Activated naive CD4-positive, alpha-beta T cell treated with anti-CD3 and anti-CD28 coated beads, Interleukin-2, amount 50 U/mL, for 72 hours (primary cell): ENCODE measurements at regions not wholly inside any gene's neighbourhood (a gene's known extent, or its start where the extent isn't known, plus 50 kb on each side); places are given as distances from the start of the nearest gene placed in this dataset.
"Not testable (repeated sequence)": the region's sequence is repeated elsewhere in the genome, so short reads cannot be mapped to it uniquely, and the experiment has no call there.

Experiments
- ATAC-seq, 2 donors: fragments of 150-1000 bp; cut with Tn5 transposase; 2 replicates each; pipeline ENCODE4 v1.10.0; 2021; ENCODE audit warnings: mild to moderate bottlenecking in 2 of 2, moderate library complexity in 2 of 2
- DNase-seq, 2 donors: peaks; one replicate each; pipeline ENCODE4 v3.0.0; 2021 to 2022; ENCODE audit warnings: low spot score in 2 of 2
- H3K27ac Mint-ChIP-seq, 2 donors: one replicate each; pipeline ENCODE4 v1.8.0; 2022; ENCODE audit warnings: mild to moderate bottlenecking in 2 of 2, mixed read lengths in 2 of 2
- H3K36me3 Mint-ChIP-seq, 2 donors: one replicate each; pipeline ENCODE4 v1.8.0; 2022; ENCODE audit warnings: mixed read lengths in 2 of 2
- H3K9me3 Mint-ChIP-seq, 2 donors: one replicate each; pipeline ENCODE4 v1.8.0; 2022; ENCODE audit warnings: mixed read lengths in 2 of 2

DNA sequence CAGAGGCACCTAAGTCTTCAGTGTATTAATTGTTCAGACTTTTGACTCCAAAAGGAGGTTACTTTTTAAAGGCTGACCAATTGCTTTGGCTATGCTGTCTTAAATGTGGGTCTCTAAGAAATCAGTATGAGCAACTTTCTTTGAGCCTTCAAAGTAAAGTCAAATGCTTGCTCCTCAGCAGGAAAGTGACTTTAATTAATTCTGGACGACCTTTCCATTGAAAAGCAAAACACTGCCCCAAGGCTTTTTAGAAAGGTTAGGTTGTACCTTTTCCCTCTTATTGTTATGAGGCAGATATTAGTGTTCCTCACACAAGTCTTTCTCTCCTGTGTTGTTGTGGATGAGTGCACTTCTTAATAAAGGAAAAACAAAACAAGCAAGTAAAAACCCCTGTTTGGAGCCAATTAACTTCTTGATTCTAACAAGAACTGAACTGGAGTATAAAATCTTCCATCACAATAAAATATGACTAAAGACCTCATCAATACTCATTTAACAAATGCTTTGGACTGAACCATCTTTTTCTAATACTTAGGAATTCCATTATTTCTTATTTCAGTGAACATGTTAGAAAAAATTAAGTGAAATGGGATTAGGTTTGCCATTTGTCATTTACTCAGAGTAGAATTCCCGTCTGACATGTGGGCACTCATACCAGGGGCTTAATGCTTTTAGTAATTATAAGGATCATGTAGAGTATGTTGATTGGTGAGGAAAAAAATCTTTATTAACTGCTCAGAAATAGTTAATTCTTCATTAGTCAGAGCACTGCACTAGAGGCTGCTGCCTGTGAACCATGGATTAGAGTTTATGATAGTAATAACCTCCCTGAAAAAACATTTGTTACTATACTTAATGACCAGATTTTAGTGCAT, 159.1 kb upstream of the ZNF608 start:
- Mint-ChIP-seq H3K36me3 (no peaks in the 10 kb centered on the region), H3K27ac (no peak overlapping the region), H3K9me3 (peaks cover 0 to 3% of the 10 kb centered on the region in 2 donors)
- DNase-seq (no peak), ATAC-seq (no peak)

DNA sequence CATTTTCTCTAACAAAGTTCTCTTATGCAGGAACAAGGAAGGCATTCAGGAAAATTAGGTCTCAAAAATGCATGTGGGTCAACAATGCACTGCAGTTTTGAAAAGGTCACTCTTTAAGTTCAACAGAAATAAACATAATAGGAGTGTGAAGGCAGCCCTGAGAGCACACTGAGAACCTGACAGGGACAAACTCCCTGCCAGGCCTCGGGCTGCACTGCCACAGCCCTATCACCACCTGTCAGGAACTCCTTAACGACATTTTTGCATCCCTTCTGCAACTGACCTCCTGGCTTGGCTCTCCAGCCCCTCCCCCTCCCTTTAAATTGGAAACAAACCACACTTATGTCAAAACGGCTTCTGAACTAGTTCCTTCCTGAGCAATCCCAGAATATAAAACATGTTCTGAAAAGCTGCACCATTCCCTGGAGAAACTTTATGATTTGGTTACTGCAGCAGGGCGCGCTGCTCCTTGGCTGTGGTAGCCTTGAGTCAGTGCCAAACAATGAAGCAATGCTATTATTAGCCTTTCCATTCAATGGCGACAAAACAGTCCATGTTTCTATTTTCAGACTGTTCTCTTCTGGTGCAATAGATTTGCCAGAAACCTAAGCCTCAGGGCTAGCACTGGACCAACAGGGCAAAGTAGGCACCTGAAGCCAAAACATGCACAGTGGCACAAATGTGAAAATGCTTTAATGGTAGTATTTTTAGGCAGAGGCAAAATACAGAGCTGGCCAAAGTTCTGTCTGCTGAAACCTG, 160.1 kb upstream of the ZNF608 start:
- DNase-seq = no peak
- no peaks in the 10 kb centered on the region for H3K36me3 Mint-ChIP-seq
- peaks cover 0 to 4% of the 10 kb centered on the region in 2 donors for H3K9me3 Mint-ChIP-seq
- H3K27ac Mint-ChIP-seq = no peak overlapping the region
- ATAC-seq = no peak

DNA sequence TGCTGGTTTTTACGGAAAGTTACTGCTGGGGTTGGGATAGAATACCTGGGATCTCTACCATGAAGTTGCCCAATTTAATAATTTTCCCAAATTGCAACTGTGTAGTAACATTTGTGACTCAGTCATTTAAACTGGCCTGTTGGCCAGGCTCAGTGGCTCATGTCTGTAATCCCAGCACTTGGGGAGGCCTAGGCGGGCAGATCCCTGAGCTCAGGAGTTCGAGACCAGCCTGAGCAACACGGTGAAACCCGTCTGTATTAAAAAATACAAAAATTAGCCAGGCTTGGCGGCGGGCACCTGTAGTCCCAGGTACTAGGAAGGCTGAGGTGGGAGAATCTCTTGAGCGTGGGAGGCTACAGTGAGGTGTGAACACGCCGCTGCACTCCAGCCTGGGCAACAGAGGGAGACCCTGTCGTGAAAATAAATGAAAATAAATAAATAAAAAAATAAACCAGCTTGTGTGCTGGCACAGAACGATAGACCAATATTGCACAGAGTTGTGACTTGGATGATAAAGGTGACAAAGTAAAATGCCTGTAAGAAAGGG, 160.7 kb upstream of the ZNF608 start:
- ATAC-seq = no peak
- Mint-ChIP-seq H3K9me3 (peaks cover 0 to 4% of the 10 kb centered on the region in 2 donors), H3K36me3 (no peaks in the 10 kb centered on the region), H3K27ac (no peak overlapping the region)
- DNase-seq = no peak

- DNase-seq = no peak
- Mint-ChIP-seq H3K27ac (no peak overlapping the region), H3K36me3 (no peaks in the 10 kb centered on the region), H3K9me3 (peaks cover 0 to 4% of the 10 kb centered on the region in 2 donors)
- ATAC-seq = peak in 1 of 2 donors; percentile 85
Measured at GRCh38 chr5:124908581-124909451, 162.4 kb upstream of the ZNF608 start.

GRCh38 chr5:124909734-124910133, 163.3 kb upstream of the ZNF608 start:
- DNase-seq (no peak), ATAC-seq (no peak)
- Mint-ChIP-seq H3K9me3 (peaks cover 4% of the 10 kb centered on the region in 2 donors), H3K27ac (no peak overlapping the region), H3K36me3 (no peaks in the 10 kb centered on the region)

- ATAC-seq = no peak
- H3K27ac Mint-ChIP-seq = no peak overlapping the region
- H3K36me3 Mint-ChIP-seq = no peaks in the 10 kb centered on the region
- DNase-seq = no peak
- H3K9me3 Mint-ChIP-seq = peaks cover 4 to 8% of the 10 kb centered on the region in 2 donors
Measured at GRCh38 chr5:124910354-124911016, 164.0 kb upstream of the ZNF608 start.

- H3K36me3 Mint-ChIP-seq = no peaks in the 10 kb centered on the region
- H3K9me3 Mint-ChIP-seq = peaks cover 8% of the 10 kb centered on the region in 2 donors
- H3K27ac Mint-ChIP-seq = no peak overlapping the region
Measured at GRCh38 chr5:124912638-124913328, 166.3 kb upstream of the ZNF608 start.

DNA sequence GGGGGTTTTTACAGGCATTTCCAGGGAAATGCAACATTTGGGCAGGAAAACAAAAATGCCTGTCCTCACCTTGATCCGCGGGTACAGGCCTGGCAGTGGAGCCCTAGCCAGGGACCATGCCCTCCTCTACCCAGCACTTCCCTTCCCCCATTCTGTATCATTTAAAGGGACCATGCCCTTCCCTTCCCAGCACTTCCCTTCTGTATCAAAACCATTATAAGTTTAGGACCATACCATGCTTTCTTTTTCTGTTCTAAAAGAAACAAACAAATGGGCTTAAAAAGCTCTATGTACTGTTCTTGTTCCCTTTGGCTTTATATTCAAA, 166.9 kb upstream of the ZNF608 start:
- no peak for ATAC-seq
- H3K9me3 Mint-ChIP-seq = peaks cover 8% of the 10 kb centered on the region in 2 donors
- H3K27ac Mint-ChIP-seq = no peak overlapping the region
- DNase-seq = no peak
- no peaks in the 10 kb centered on the region for H3K36me3 Mint-ChIP-seq

More at GRCh38 chr5:124912638-124913328, 166.3 kb upstream of the ZNF608 start:
- ATAC-seq (no peak), DNase-seq (no peak)

GRCh38 chr5:124916313-124916712, 169.9 kb upstream of the ZNF608 start:
- ATAC-seq, H3K27ac Mint-ChIP-seq, DNase-seq, H3K36me3 Mint-ChIP-seq, H3K9me3 Mint-ChIP-seq: not testable (repeated sequence)

GRCh38 chr5:124918618-124919017, 172.2 kb upstream of the ZNF608 start:
- H3K36me3 Mint-ChIP-seq = no peaks in the 10 kb centered on the region
- no peak for ATAC-seq
- H3K27ac Mint-ChIP-seq = no peak overlapping the region
- peaks cover 4 to 8% of the 10 kb centered on the region in 2 donors for H3K9me3 Mint-ChIP-seq
- DNase-seq = no peak

- ATAC-seq (no peak), DNase-seq (no peak)
- peaks cover 4 to 7% of the 10 kb centered on the region in 2 donors for H3K9me3 Mint-ChIP-seq
- H3K36me3 Mint-ChIP-seq = no peaks in the 10 kb centered on the region
- no peak overlapping the region for H3K27ac Mint-ChIP-seq
Measured at GRCh38 chr5:124919076-124919475, 172.6 kb upstream of the ZNF608 start.

DNA sequence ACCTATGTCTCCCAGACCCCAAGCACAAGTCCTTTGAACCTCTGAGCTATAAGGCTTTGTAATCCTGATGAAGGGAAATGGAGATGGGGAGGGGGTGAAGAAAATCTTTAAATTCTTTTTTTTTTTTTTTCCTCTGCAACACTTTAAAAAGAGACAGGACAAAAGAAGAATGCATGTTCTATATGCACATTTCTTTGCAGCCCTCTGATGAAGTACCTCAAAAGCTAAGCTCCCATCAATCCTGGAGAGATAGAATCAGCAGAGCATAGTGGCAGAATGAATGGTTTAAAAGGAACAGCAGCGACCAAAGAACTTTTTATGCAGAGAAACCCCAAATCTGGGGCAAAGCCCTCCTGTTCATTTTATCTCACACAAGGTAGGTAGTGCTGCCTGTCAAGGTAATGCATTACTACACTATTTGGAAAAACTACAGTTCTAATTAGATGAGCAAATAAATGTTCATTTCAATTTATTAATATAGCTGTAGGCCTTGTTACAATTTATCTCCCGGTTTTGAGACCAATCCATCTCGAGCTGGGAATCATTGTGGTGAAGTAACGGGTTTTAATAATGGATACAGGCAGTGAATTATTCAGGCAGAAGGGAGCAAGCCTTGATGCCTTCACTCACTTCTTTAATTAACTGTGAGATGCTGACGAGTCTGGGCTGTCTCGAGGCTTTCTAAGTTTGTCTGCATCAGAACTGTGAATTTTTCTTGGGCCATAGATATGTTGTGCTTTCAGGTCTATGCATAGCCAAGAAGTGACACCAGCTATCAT, 173.5 kb upstream of the ZNF608 start:
- Mint-ChIP-seq H3K27ac (no peak overlapping the region), H3K9me3 (peaks cover 4 to 10% of the 10 kb centered on the region in 2 donors), H3K36me3 (no peaks in the 10 kb centered on the region)
- DNase-seq (no peak), ATAC-seq (no peak)

- Mint-ChIP-seq H3K9me3 (peaks cover 5 to 6% of the 10 kb centered on the region in 2 donors), H3K27ac (no peak overlapping the region), H3K36me3 (no peaks in the 10 kb centered on the region)
- DNase-seq (no peak), ATAC-seq (peak in 1 of 2 donors; percentile 71)
Measured at GRCh38 chr5:124920909-124921666, 174.6 kb upstream of the ZNF608 start.

DNA sequence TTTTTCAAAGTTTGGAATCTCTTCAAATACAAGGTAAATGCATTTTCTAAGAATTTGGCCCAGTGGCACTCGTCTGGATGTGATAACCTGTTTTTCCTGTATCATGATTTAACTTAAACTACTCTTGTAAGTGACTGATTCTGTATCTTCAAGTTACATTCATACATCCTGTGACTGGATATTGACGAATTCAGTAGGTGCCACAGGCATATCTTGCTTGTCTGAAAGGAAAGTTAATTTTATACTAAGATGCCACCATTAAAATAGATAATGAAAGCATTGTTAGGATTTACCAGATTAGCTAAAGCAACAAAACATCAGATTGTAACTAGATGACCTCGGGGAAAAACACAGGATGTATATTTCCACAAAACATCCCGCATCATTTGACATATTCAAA, 175.3 kb upstream of the ZNF608 start:
- H3K9me3 Mint-ChIP-seq = peaks cover 4 to 6% of the 10 kb centered on the region in 2 donors
- no peak overlapping the region for H3K27ac Mint-ChIP-seq
- ATAC-seq = no peak

More for the DNA sequence above, 175.3 kb upstream of the ZNF608 start:
- no peak for DNase-seq
- H3K36me3 Mint-ChIP-seq = no peaks in the 10 kb centered on the region
